HG03039 (cell line): ENCODE measurements at regions not wholly inside any gene's neighbourhood (a gene's known extent, or its start where the extent isn't known, plus 50 kb on each side); places are given as distances from the start of the nearest gene placed in this dataset.
"Not testable (repeated sequence)": the region's sequence is repeated elsewhere in the genome, so short reads cannot be mapped to it uniquely, and the experiment has no call there.

Experiments
- ATAC-seq: cut with Tn5 transposase; IDR thresholded peaks from one replicate; pipeline ENCODE4 v1.9.1; 2021; ENCODE audit warnings: mild to moderate bottlenecking, moderate library complexity; ENCODE audit not compliant: unreplicated experiment

GRCh38 chr6:103001724-103002123 is 1608.2 kb downstream of the GRIK2 start:
- no peak for ATAC-seq

GRCh38 chr6:103000688-103001087 is 1607.2 kb downstream of the GRIK2 start:
- no peak for ATAC-seq

GRCh38 chr6:102995491-102995890 is 1602.0 kb downstream of the GRIK2 start:
- no peak for ATAC-seq

- ATAC-seq, result no peak
Measured at GRCh38 chr6:102994866-102995265, 1601.4 kb downstream of the GRIK2 start.

DNA sequence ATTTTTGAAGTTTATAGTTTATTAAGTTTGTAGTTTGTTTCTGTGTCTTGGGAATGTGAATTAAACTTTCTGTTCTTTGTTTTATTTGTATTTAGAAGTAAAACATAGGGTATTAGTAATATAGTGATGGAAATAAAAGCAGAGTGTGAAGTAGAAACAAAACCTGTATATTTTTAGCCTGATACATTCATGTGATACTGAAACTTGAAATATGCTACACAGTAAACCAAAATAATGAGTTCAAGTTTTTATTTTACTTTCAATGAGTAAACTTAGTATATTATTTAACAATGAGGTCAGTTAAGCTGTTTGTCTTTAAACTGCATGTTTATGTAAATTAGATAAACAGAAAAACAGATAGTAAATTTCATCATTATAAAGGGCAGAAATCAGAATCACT is 1592.6 kb downstream of the GRIK2 start:
- no peak for ATAC-seq

DNA sequence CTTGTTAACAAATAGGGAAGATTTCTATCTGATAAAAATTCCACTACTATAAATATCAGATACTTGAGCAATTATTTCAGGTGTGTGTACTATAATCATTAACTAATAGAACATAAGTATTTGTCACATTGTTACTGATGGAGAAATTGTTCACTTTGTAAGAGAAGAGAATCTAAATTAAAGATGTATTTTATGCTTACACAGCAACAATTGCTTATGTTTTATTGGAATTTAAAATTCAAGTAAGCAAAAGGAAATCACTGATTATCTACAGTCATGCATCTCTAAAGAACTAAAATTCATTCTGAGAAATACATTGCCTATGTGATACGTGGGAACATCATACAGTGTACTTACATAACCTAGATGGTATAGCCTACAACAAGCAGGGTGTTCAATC is 1590.8 kb downstream of the GRIK2 start:
- no peak for ATAC-seq

GRCh38 chr6:102981490-102982015 is 1588.0 kb downstream of the GRIK2 start:
- ATAC-seq, result no peak

GRCh38 chr6:102980951-102981350 is 1587.4 kb downstream of the GRIK2 start:
- ATAC-seq, result no peak

GRCh38 chr6:102961902-102962301 is 1568.4 kb downstream of the GRIK2 start:
- no peak for ATAC-seq

DNA sequence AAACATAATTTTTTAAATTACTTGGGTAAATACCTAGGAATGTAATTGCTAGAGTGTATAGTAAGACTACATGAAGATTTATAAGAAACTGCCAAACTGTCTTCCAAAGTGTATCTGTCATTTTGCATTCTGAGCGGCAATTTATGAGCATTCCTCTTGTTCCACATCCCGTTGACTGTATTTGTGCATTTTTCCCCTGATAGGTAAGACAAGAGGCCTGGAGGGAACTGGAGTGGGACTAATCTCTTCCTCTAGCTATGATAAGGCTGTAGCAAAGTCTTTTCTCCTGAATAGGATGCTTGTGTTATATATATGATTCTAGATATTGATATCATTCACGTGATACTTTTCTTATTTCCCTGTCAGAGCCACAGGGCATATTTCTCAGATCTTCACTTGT is 1557.5 kb downstream of the GRIK2 start:
- no peak for ATAC-seq

DNA sequence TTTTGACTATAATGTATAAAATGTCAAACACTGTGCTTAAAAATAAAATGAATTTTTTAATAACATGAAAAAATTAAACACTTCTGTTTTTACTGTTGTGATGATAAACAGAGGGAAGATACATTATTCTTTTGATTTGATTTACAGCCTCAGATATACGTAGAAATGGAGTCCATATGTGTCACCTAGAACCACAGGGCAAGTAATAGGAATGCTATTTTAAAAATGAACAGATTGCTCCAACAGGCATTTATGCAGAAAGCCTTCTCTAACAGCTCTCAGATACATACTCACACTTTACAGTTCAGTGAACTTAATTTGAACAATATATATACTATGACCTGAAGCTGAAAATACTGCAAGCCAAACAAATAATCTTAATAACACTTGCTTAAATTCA is 1551.0 kb downstream of the GRIK2 start:
- ATAC-seq, result no peak

GRCh38 chr6:102942206-102942605 is 1548.7 kb downstream of the GRIK2 start:
- no peak for ATAC-seq

DNA sequence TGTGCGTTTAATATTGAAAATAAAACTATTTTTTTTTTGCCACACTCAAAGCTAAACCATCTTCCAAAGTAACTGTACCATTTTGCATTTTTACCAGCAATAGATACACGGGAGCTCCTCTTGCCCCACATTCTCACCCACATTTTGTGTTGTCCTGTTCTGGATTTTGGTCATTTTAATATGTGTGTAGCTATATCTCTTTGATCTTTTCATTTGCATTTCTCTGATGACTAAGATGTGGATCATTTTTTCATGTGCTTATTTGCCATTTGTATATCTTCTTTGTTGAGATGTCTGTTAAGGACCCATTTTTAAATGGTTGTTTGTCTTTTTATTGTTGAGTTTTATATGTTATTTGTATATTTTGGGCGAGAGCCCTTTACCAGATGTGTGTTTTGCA is 1543.5 kb downstream of the GRIK2 start:
- ATAC-seq, result no peak

GRCh38 chr6:102928109-102928508 is 1534.6 kb downstream of the GRIK2 start:
- no peak for ATAC-seq

DNA sequence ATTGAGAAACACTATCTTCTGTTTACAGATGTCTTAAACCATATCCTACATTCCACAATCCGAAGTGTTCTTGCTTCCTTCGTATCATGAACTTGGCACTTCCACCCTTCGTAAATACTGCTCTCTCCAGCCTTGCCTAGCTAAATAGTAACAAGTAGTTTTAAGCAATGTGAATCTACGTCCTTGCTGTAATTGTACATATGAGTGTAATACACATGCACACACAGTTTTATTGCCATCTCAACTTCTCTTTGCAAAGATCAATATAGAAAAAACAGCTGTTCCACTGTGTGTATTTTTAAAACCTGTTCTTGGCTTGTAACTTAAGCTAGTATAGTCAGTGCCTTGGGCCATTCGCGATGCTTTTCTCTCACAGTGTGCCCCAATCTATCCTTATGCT is 1524.7 kb downstream of the GRIK2 start:
- no peak for ATAC-seq

- ATAC-seq, result no peak
Measured at GRCh38 chr6:102911571-102911970, 1518.1 kb downstream of the GRIK2 start.

GRCh38 chr6:102910701-102911139 is 1517.2 kb downstream of the GRIK2 start:
- not testable (repeated sequence) for ATAC-seq

DNA sequence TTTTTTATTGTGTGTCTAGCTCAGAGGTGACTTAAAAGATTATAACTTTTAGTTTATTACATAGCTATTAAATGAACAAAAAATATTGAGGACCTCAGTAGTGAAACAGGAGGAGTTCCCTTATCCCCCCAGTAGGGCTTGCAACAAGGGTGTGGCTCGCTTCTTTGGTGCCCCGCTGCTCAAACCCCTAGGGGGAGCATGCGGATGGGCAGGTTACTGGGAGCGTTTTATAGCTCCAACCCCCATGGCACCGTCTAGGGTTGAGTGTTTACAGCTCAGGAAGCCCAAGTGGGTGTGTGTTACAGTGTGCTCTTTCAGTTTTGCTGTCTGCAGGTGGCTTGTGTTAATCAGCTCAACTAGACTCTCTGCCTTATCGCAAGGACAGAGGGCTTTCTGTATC is 1513.7 kb downstream of the GRIK2 start:
- ATAC-seq, result no peak

DNA sequence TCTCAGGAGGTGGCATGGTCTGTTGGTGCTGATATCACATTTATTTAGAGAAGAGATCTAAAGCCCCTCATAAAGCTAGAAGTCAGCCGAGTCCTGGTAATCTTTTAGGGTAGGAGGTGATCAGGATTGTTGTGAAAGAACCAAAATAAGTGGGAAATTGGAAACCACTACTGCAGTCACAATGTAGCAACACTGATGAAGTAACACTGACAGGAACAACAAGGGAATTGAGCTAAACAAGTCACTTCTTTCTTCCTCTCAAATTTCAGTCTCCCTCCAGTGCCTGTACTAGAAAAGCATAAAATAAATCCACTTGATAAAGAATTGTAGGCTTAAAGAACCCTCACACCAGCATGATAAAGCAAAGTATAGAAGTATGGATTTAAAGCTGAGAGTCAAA is 1509.0 kb downstream of the GRIK2 start:
- no peak for ATAC-seq

DNA sequence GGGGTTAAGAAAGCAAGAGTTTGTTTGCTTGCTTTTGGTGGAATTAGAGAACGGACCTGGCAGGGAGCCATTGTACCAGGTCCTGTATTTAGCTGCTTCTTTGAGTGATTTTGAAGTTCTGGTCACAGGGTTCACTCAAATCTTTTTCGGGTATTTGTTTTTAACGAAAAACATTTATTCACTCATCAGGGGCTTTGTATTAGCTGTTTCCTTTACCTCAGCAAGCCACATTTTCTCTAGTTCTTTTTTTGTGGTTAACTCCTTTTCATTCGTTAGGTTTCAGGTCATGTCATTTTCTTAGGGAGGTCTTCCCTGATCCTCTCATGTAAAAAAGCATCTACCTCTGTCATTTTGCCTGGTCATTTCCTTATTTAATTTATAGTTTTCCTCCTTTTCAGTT is 1502.2 kb downstream of the GRIK2 start:
- ATAC-seq, result no peak

GRCh38 chr6:102885165-102885564 is 1491.7 kb downstream of the GRIK2 start:
- ATAC-seq, result no peak

DNA sequence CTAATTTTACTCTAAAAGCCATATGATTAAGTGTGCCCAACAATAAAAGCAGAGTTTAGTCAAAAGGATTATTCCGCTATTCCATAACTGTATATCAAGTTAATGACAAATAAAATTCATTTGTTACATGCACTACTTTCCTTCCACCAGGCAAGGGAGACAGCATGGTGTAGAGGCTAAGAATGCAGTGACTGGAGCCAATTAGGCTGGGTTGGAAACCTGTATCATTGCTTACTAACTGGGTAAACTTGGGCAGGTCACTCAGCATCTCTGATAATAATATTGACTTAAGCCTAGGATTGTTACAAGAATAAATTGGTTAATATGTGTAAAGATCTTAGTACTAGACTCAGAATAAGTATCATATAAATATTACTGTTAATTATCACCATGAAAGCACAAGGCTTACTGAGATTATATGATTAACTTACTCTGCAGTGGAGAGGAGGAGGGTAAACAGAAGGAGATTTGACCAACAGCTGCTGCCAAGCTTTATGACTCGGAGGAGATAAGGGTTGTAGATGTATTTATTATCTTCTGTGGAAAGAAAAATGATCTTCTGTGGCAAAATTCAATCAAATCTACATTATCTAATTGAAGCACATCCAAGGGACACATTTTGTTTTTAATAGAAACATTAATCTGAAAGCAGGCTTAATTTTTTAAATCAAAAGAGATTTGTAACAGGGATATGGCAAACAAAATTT is 1459.9 kb downstream of the GRIK2 start:
- ATAC-seq, result no peak

GRCh38 chr6:102848796-102849195 is 1455.3 kb downstream of the GRIK2 start:
- no peak for ATAC-seq
